ENCODE measurements at regions not wholly inside any gene's neighbourhood (a gene's known extent, or its start where the extent isn't known, plus 50 kb on each side); places are given as distances from the start of the nearest gene placed in this dataset.
"Not testable (repeated sequence)": the region's sequence is repeated elsewhere in the genome, so short reads cannot be mapped to it uniquely, and the experiment has no call there.

DNA sequence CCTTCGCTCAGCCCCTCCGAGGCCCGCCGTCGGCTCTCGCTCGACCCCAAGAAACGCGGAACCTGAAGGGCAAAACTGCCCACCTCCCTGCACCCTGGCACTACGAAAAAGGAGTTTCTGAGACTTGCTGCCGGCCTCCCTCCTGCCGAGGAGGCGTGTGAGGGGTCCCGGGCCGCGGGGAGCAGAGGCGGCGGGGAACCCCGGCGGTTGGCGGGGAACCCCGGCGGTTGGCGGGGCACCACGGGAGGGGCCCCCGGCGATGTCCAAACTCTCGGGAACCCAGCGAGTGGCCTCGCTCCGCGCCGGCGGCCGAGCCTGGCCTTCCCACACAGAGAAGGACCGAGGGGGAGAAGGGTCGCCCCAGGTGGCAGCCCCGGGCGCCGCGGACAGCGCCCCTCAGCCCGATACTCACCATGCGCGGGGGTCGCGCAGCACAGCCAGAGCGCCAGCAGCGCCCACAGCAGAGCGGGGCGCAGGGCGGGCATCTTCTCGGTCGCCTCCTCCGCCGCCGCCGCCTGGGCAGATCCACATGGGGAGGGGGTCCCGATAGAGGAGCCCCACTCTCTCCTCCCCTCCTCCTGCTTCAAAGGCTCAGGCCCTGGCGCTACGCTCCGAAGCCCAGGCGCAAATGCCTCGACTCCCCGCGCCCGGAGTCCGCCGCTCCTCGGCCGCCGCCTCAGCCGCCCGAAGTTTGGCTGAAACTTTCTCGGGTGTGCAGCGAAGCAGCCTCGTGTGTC lies 69.4 kb upstream of the NUDT4B start:
- DNase-seq (ENCODE audit: low spot score): peak; percentile 30

- not testable (repeated sequence) for DNase-seq (ENCODE audit: low spot score)
These were observed 68.7 kb upstream of the NUDT4B start for GRCh38 chr1:148679787-148680326.

DNA sequence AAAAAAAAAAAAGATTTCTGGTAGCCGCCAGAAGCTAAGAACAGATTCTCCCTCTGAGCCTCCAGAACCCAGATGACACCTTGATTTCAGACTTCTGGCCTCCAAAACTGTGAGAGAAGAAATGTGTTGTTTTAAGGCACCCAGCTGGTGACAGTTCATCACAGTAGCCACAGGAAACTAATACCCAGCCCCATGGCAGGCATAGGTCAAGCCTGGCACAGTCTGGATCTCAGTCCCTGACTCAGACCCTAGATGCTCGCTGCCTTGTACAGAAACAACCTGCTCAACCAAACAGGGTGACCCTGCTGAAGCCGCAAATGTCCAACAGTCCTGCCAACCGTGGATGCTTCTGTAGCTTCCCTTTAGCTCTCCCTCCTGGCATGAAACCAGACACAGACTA lies 61.8 kb upstream of the NUDT4B start:
- not testable (repeated sequence) for DNase-seq (ENCODE audit: low spot score)

- not testable (repeated sequence) for DNase-seq (ENCODE audit: low spot score)
These were observed 61.2 kb upstream of the NUDT4B start for GRCh38 chr1:148687376-148687775.

All from RKO (cell line).